HEK293 (cell line): ENCODE measurements at regions not wholly inside any gene's neighbourhood (a gene's known extent, or its start where the extent isn't known, plus 50 kb on each side); places are given as distances from the start of the nearest gene placed in this dataset.

Experiments used
- CTCF ChIA-PET: fragments of 350-600 bp; formaldehyde crosslinking; extraction: SDS; loops from one replicate; lab custom pipeline; 2021; ENCODE audit warnings: antibody characterized with exemption; lab: Yijun Ruan, JAX
- POLR2A ChIA-PET: fragments of 300-600 bp; formaldehyde crosslinking; extraction: SDS; loops from one replicate; lab custom pipeline; 2020; ENCODE audit warnings: antibody characterized with exemption, inconsistent platforms; lab: Yijun Ruan, JAX
- H3K27ac ChIP-seq: fragments of 200-500 bp; sonication (Bioruptor generic); 2 replicates; pipeline ENCODE4 v1.5.1; 2014; ENCODE audit warnings: low read depth, low read length, control low read depth, inconsistent platforms; ENCODE audit errors: extremely low read depth
- H3K36me3 ChIP-seq, 2 experiments: fragments of 200-500 bp in 1 of 2; sonication (Bioruptor generic) in 1 of 2; 1 replicate in 1 of 2; 2 replicates in 1 of 2; pipeline ENCODE4 v1.5.1; 2014 to 2017; ENCODE audit warnings: inconsistent platforms in 2 of 2, low read length in 2 of 2; ENCODE audit not compliant: control insufficient read depth in 2 of 2, insufficient read depth in 1 of 2
- H3K4me1 ChIP-seq: fragments of 200-500 bp; sonication (Bioruptor generic); 2 replicates; pipeline ENCODE4 v1.5.1; 2014; ENCODE audit warnings: mild to moderate bottlenecking, low read length, inconsistent platforms; ENCODE audit not compliant: control insufficient read depth, insufficient read depth
- H3K4me3 ChIP-seq: 2 replicates; pipeline ENCODE4 v1.5.1; 2011; ENCODE audit warnings: low read depth, mild to moderate bottlenecking, control low read depth, low read length, moderate library complexity
- H3K9me3 ChIP-seq: fragments of 200-500 bp; sonication (Bioruptor generic); 2 replicates; pipeline ENCODE4 v1.5.1; 2014; ENCODE audit warnings: low read depth, low read length, inconsistent platforms; ENCODE audit not compliant: control insufficient read depth, insufficient read depth
- GLI4 ChIP-seq: fragments of 450-650 bp; formaldehyde crosslinking; IDR thresholded peaks from 2 replicates; pipeline ENCODE4 v1.5.1; 2016; ENCODE audit warnings: missing biosample characterization, missing genetic modification characterization
- KLF16 ChIP-seq: fragments of 450-650 bp; formaldehyde crosslinking; IDR thresholded peaks from 2 replicates; pipeline ENCODE4 v1.5.1; 2017; ENCODE audit warnings: missing biosample characterization, missing genetic modification characterization
- OSR2 ChIP-seq: fragments of 450-650 bp; formaldehyde crosslinking; IDR thresholded peaks from 2 replicates; pipeline ENCODE4 v1.5.1; 2016; ENCODE audit warnings: missing biosample characterization, missing genetic modification characterization
- PRDM4 ChIP-seq: fragments of 450-650 bp; formaldehyde crosslinking; IDR thresholded peaks from 2 replicates; pipeline ENCODE4 v1.5.1; 2017; ENCODE audit warnings: missing biosample characterization, missing genetic modification characterization
- SP7 ChIP-seq: fragments of 450-650 bp; formaldehyde crosslinking; IDR thresholded peaks from 2 replicates; pipeline ENCODE4 v1.5.1; 2016; ENCODE audit warnings: missing biosample characterization, missing genetic modification characterization
- TRIM28 ChIP-seq: IDR thresholded peaks from 2 replicates; pipeline ENCODE4 v1.6.1; 2011; ENCODE audit warnings: low read length, control low read depth, borderline replicate concordance
- ZEB2 ChIP-seq: fragments of 450-650 bp; formaldehyde crosslinking; IDR thresholded peaks from 2 replicates; pipeline ENCODE4 v1.5.1; 2016; ENCODE audit warnings: missing biosample characterization, missing genetic modification characterization
- ZNF10 ChIP-seq: fragments of 450-650 bp; formaldehyde crosslinking; IDR thresholded peaks from 2 replicates; pipeline ENCODE4 v1.5.1; 2017; ENCODE audit warnings: missing biosample characterization, missing genetic modification characterization
- ZNF202 ChIP-seq: fragments of 450-650 bp; formaldehyde crosslinking; IDR thresholded peaks from 2 replicates; pipeline ENCODE4 v1.5.1; 2016; ENCODE audit warnings: missing biosample characterization, missing genetic modification characterization, borderline replicate concordance
- ZNF292 ChIP-seq: fragments of 450-650 bp; formaldehyde crosslinking; IDR thresholded peaks from 2 replicates; pipeline ENCODE4 v1.5.1; 2016; ENCODE audit warnings: low read depth, missing biosample characterization, missing genetic modification characterization, borderline replicate concordance
- ZNF335 ChIP-seq: fragments of 450-650 bp; formaldehyde crosslinking; conservative IDR thresholded peaks from 2 replicates; pipeline ENCODE4 v1.5.1; 2016; ENCODE audit warnings: missing biosample characterization, missing genetic modification characterization
- ZNF391 ChIP-seq: fragments of 450-650 bp; formaldehyde crosslinking; IDR thresholded peaks from 2 replicates; pipeline ENCODE4 v1.5.1; 2016; ENCODE audit warnings: low read depth, missing biosample characterization, missing genetic modification characterization, borderline replicate concordance
- ZNF510 ChIP-seq: fragments of 450-650 bp; formaldehyde crosslinking; IDR thresholded peaks from 2 replicates; pipeline ENCODE4 v1.5.1; 2018; ENCODE audit warnings: mild to moderate bottlenecking, missing genetic modification characterization, missing biosample characterization; ENCODE audit not compliant: insufficient replicate concordance
- ZNF558 ChIP-seq: fragments of 450-650 bp; formaldehyde crosslinking; IDR thresholded peaks from 2 replicates; pipeline ENCODE4 v1.5.1; 2016; ENCODE audit warnings: missing biosample characterization, missing genetic modification characterization
- ZNF560 ChIP-seq: fragments of 450-650 bp; formaldehyde crosslinking; IDR thresholded peaks from 2 replicates; pipeline ENCODE4 v1.5.1; 2017; ENCODE audit warnings: missing biosample characterization, missing genetic modification characterization, borderline replicate concordance
- ZNF629 ChIP-seq: fragments of 450-650 bp; formaldehyde crosslinking; IDR thresholded peaks from 2 replicates; pipeline ENCODE4 v1.5.1; 2017; ENCODE audit warnings: missing biosample characterization, missing genetic modification characterization
- ZNF645 ChIP-seq: fragments of 450-650 bp; formaldehyde crosslinking; IDR thresholded peaks from 2 replicates; pipeline ENCODE4; 2016; ENCODE audit warnings: missing biosample characterization, missing genetic modification characterization
- ZNF664 ChIP-seq: fragments of 450-650 bp; formaldehyde crosslinking; IDR thresholded peaks from 2 replicates; pipeline ENCODE4 v1.5.1; 2016; ENCODE audit warnings: missing biosample characterization, missing genetic modification characterization
- ZNF707 ChIP-seq: fragments of 450-650 bp; formaldehyde crosslinking; IDR thresholded peaks from 2 replicates; pipeline ENCODE4 v1.5.1; 2016; ENCODE audit warnings: missing biosample characterization, missing genetic modification characterization
- ZNF747 ChIP-seq: fragments of 450-650 bp; formaldehyde crosslinking; IDR thresholded peaks from 2 replicates; pipeline ENCODE4 v1.5.1; 2016; ENCODE audit warnings: missing biosample characterization, missing genetic modification characterization
- ZNF830 ChIP-seq: fragments of 450-650 bp; IDR thresholded peaks from 2 replicates; pipeline ENCODE4 v1.5.0; 2018; ENCODE audit warnings: missing biosample characterization, missing genetic modification characterization, low read depth, mild to moderate bottlenecking, moderate library complexity
- TF ChIP-seq, protein P1 (sequence below): IDR thresholded peaks from 2 replicates; pipeline ENCODE4 v1.6.1; 2011; ENCODE audit warnings: mild to moderate bottlenecking, low read depth, low read length, borderline replicate concordance

GRCh38 chr14:89587136-89587420 is 170.0 kb upstream of the FOXN3 start:
- Histone ChIP-seq H3K4me3 (no peak overlapping the region), H3K9me3 (no peaks in the 10 kb centered on the region), H3K27ac (no peak overlapping the region), H3K4me1 (no peaks in the 10 kb centered on the region), H3K36me3 (no peaks in the 10 kb centered on the region)
- TF ChIP-seq ZNF292 (tag by site-specific recombination), result no peak
- TF ChIP-seq ZNF10 (tag by site-specific recombination), result peak; percentile 96
- CTCF ChIA-PET, result no interaction called here
- POLR2A ChIA-PET, result no interaction called here

GRCh38 chr14:89586258-89587135 is 169.5 kb upstream of the FOXN3 start:
- Histone ChIP-seq H3K9me3 (no peaks in the 10 kb centered on the region), H3K4me3 (no peak overlapping the region), H3K4me1 (no peaks in the 10 kb centered on the region), H3K27ac (no peak overlapping the region), H3K36me3 (no peaks in the 10 kb centered on the region)
- CTCF ChIA-PET, result interaction anchor here (0.6 kb wide), 1 partner anchor 249 kb away, joined by 4 read pairs; no protein-coding TSS in a partner anchor
- TF ChIP-seq TRIM28 (no peak), PRDM4 (tag by site-specific recombination) (no peak), SP7 (no peak), ZNF202 (no peak), ZNF664 (tag by site-specific recombination) (no peak), ZNF335 (tag by site-specific recombination) (no peak), ZNF707 (tag by site-specific recombination) (no peak), OSR2 (tag by site-specific recombination) (no peak), ZNF645 (tag by site-specific recombination) (no peak), ZNF830 (no peak), ZNF747 (tag by site-specific recombination) (no peak), KLF16 (tag by site-specific recombination) (no peak), ZNF510 (tag by site-specific recombination) (no peak), ZNF560 (no peak), ZNF629 (tag by site-specific recombination) (no peak), GLI4 (tag by site-specific recombination) (no peak), ZNF391 (tag by site-specific recombination) (no peak), ZNF558 (no peak), ZEB2 (tag by site-specific recombination) (no peak)
- TF ChIP-seq, protein P1, sequence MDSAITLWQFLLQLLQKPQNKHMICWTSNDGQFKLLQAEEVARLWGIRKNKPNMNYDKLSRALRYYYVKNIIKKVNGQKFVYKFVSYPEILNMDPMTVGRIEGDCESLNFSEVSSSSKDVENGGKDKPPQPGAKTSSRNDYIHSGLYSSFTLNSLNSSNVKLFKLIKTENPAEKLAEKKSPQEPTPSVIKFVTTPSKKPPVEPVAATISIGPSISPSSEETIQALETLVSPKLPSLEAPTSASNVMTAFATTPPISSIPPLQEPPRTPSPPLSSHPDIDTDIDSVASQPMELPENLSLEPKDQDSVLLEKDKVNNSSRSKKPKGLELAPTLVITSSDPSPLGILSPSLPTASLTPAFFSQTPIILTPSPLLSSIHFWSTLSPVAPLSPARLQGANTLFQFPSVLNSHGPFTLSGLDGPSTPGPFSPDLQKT, result no peak
- POLR2A ChIA-PET, result no interaction called here
